ENCODE measurements at regions not wholly inside any gene's neighbourhood (a gene's known extent, or its start where the extent isn't known, plus 50 kb on each side); places are given as distances from the start of the nearest gene placed in this dataset.
"Not testable (repeated sequence)": the region's sequence is repeated elsewhere in the genome, so short reads cannot be mapped to it uniquely, and the experiment has no call there.

- 76% methylated on average over 5 of the region's 17 CpGs for WGBS (ENCODE audit: insufficient coverage)
- DNase-seq; H3K9me3 ChIP-seq (ENCODE audit: control insufficient read depth, insufficient read depth, low read length); intact Hi-C loops (cut with micrococcal nuclease); H3K4me1 ChIP-seq (ENCODE audit: control insufficient read depth, insufficient read depth, low read length); H3K4me3 ChIP-seq (ENCODE audit: low read length); ATAC-seq; H3K36me3 Mint-ChIP-seq; H3K27ac Mint-ChIP-seq; H3K27me3 Mint-ChIP-seq (ENCODE audit: low read depth in 2 of 2); H3K36me3 ChIP-seq (ENCODE audit: control insufficient read depth, insufficient read depth, low read length); H3K27me3 ChIP-seq (ENCODE audit: control insufficient read depth, insufficient read depth, low read length); H3K4me3 Mint-ChIP-seq; H3K4me1 Mint-ChIP-seq; H3K9me3 Mint-ChIP-seq; H3K27ac ChIP-seq (ENCODE audit: low read length): not testable (repeated sequence)
Observed at GRCh38 chr14:105721602-105721970, 195.2 kb downstream of the TMEM121 start.

GRCh38 chr14:105721996-105722709 lies 195.8 kb downstream of the TMEM121 start:
- WGBS (ENCODE audit: insufficient coverage), result 95% methylated on average over 34 of the region's 40 CpGs
- H3K27ac Mint-ChIP-seq; H3K4me3 Mint-ChIP-seq; H3K27me3 ChIP-seq (ENCODE audit: control insufficient read depth, insufficient read depth, low read length); H3K36me3 ChIP-seq (ENCODE audit: control insufficient read depth, insufficient read depth, low read length); H3K4me1 Mint-ChIP-seq; H3K4me1 ChIP-seq (ENCODE audit: control insufficient read depth, insufficient read depth, low read length); H3K27ac ChIP-seq (ENCODE audit: low read length); H3K4me3 ChIP-seq (ENCODE audit: low read length); intact Hi-C loops (cut with micrococcal nuclease); H3K9me3 Mint-ChIP-seq; H3K36me3 Mint-ChIP-seq; ATAC-seq; H3K9me3 ChIP-seq (ENCODE audit: control insufficient read depth, insufficient read depth, low read length); H3K27me3 Mint-ChIP-seq (ENCODE audit: low read depth in 2 of 2): not testable (repeated sequence)
- DNase-seq, result peak in 1 of 2 donors; percentile 4

GRCh38 chr14:105723271-105723670 lies 196.9 kb downstream of the TMEM121 start:
- H3K27ac Mint-ChIP-seq; H3K4me1 Mint-ChIP-seq; H3K9me3 ChIP-seq (ENCODE audit: control insufficient read depth, insufficient read depth, low read length); H3K27me3 Mint-ChIP-seq (ENCODE audit: low read depth in 2 of 2); H3K4me1 ChIP-seq (ENCODE audit: control insufficient read depth, insufficient read depth, low read length); H3K27ac ChIP-seq (ENCODE audit: low read length); ATAC-seq; H3K36me3 ChIP-seq (ENCODE audit: control insufficient read depth, insufficient read depth, low read length); H3K4me3 Mint-ChIP-seq; intact Hi-C loops (cut with micrococcal nuclease); H3K36me3 Mint-ChIP-seq; H3K27me3 ChIP-seq (ENCODE audit: control insufficient read depth, insufficient read depth, low read length); DNase-seq; H3K4me3 ChIP-seq (ENCODE audit: low read length); H3K9me3 Mint-ChIP-seq: not testable (repeated sequence)
- 100% methylated on average over 2 of the region's 8 CpGs for WGBS (ENCODE audit: insufficient coverage)

- H3K27me3 ChIP-seq (ENCODE audit: control insufficient read depth, insufficient read depth, low read length); H3K4me3 ChIP-seq (ENCODE audit: low read length); H3K27ac Mint-ChIP-seq; intact Hi-C loops (cut with micrococcal nuclease); ATAC-seq; DNase-seq; H3K27ac ChIP-seq (ENCODE audit: low read length); H3K4me1 ChIP-seq (ENCODE audit: control insufficient read depth, insufficient read depth, low read length); H3K4me3 Mint-ChIP-seq; H3K36me3 ChIP-seq (ENCODE audit: control insufficient read depth, insufficient read depth, low read length); H3K4me1 Mint-ChIP-seq; H3K27me3 Mint-ChIP-seq (ENCODE audit: low read depth in 2 of 2); H3K9me3 Mint-ChIP-seq; H3K9me3 ChIP-seq (ENCODE audit: control insufficient read depth, insufficient read depth, low read length): not testable (repeated sequence)
- peaks cover 11% of the 10 kb centered on the region for H3K36me3 Mint-ChIP-seq
- WGBS (ENCODE audit: insufficient coverage), result 89% methylated on average over 14 of the region's 15 CpGs
Observed at GRCh38 chr14:105723776-105724175, 197.4 kb downstream of the TMEM121 start.

GRCh38 chr14:105729825-105730368 lies 203.5 kb downstream of the TMEM121 start:
- H3K9me3 Mint-ChIP-seq; H3K27ac ChIP-seq (ENCODE audit: low read length); H3K4me3 ChIP-seq (ENCODE audit: low read length); H3K4me1 Mint-ChIP-seq; H3K27ac Mint-ChIP-seq; H3K27me3 ChIP-seq (ENCODE audit: control insufficient read depth, insufficient read depth, low read length); H3K36me3 ChIP-seq (ENCODE audit: control insufficient read depth, insufficient read depth, low read length); ATAC-seq; DNase-seq; H3K4me1 ChIP-seq (ENCODE audit: control insufficient read depth, insufficient read depth, low read length); H3K4me3 Mint-ChIP-seq; H3K9me3 ChIP-seq (ENCODE audit: control insufficient read depth, insufficient read depth, low read length): not testable (repeated sequence)
- intact Hi-C loops (cut with micrococcal nuclease), result loop anchor here (5.0 kb wide), 2 partner anchors 93 to 118 kb away; no protein-coding TSS in a partner anchor
- 75% methylated on average over 5 of the region's 8 CpGs for WGBS (ENCODE audit: insufficient coverage)
- H3K27me3 Mint-ChIP-seq (ENCODE audit: low read depth in 2 of 2), result peaks cover 3 to 11% of the 10 kb centered on the region in 2 donors
- peaks cover 15% of the 10 kb centered on the region for H3K36me3 Mint-ChIP-seq

GRCh38 chr14:105730731-105731130 lies 204.3 kb downstream of the TMEM121 start:
- H3K27ac Mint-ChIP-seq, result not testable (repeated sequence)

GRCh38 chr14:105731221-105731985 lies 205.0 kb downstream of the TMEM121 start:
- H3K4me1 ChIP-seq (ENCODE audit: control insufficient read depth, insufficient read depth, low read length); H3K9me3 ChIP-seq (ENCODE audit: control insufficient read depth, insufficient read depth, low read length); H3K27ac Mint-ChIP-seq; H3K4me1 Mint-ChIP-seq; H3K9me3 Mint-ChIP-seq; H3K4me3 Mint-ChIP-seq; H3K27me3 ChIP-seq (ENCODE audit: control insufficient read depth, insufficient read depth, low read length); H3K27ac ChIP-seq (ENCODE audit: low read length); H3K4me3 ChIP-seq (ENCODE audit: low read length); DNase-seq; H3K36me3 ChIP-seq (ENCODE audit: control insufficient read depth, insufficient read depth, low read length): not testable (repeated sequence)
- ATAC-seq, result peak in 1 of 3 donors; percentile 27
- peaks cover 3 to 11% of the 10 kb centered on the region in 2 donors for H3K27me3 Mint-ChIP-seq (ENCODE audit: low read depth in 2 of 2)
- intact Hi-C loops (cut with micrococcal nuclease), result loop anchor here (5.0 kb wide), 1 partner anchor 94 kb away; no protein-coding TSS in a partner anchor
- WGBS (ENCODE audit: insufficient coverage), result 85% methylated on average over 29 of the region's 31 CpGs
- H3K36me3 Mint-ChIP-seq, result peaks cover 15% of the 10 kb centered on the region

More at GRCh38 chr14:105730731-105731130, 204.3 kb downstream of the TMEM121 start:
- not testable (repeated sequence) for ATAC-seq; DNase-seq; H3K4me1 Mint-ChIP-seq; H3K9me3 Mint-ChIP-seq; H3K27me3 ChIP-seq (ENCODE audit: control insufficient read depth, insufficient read depth, low read length); H3K9me3 ChIP-seq (ENCODE audit: control insufficient read depth, insufficient read depth, low read length); H3K4me3 Mint-ChIP-seq; H3K4me1 ChIP-seq (ENCODE audit: control insufficient read depth, insufficient read depth, low read length); H3K27ac ChIP-seq (ENCODE audit: low read length); H3K36me3 ChIP-seq (ENCODE audit: control insufficient read depth, insufficient read depth, low read length); H3K4me3 ChIP-seq (ENCODE audit: low read length)
- 42% methylated on average over 5 of the region's 7 CpGs for WGBS (ENCODE audit: insufficient coverage)
- H3K27me3 Mint-ChIP-seq (ENCODE audit: low read depth in 2 of 2), result peaks cover 3 to 11% of the 10 kb centered on the region in 2 donors
- peaks cover 15% of the 10 kb centered on the region for H3K36me3 Mint-ChIP-seq
- intact Hi-C loops (cut with micrococcal nuclease), result loop anchor here (5.0 kb wide), 1 partner anchor 93 kb away; no protein-coding TSS in a partner anchor

Data from natural killer cell (primary cell).